ENCODE measurements at regions not wholly inside any gene's neighbourhood (a gene's known extent, or its start where the extent isn't known, plus 50 kb on each side); places are given as distances from the start of the nearest gene placed in this dataset.

GRCh38 chr16:35142809-35143192 lies 1683.4 kb downstream of the TP53TG3F start:
- intact Hi-C loops (cut with micrococcal nuclease; ENCODE audit: unreplicated experiment), result no loop called here
- H3K27ac ChIP-seq (ENCODE audit: low read depth, low read length, poor library complexity, severe bottlenecking), result no peak overlapping the region
- TF ChIP-seq EZH2 (IDR thresholded peaks at IDR 0.05; ENCODE audit: borderline replicate concordance, low read depth, low read length, poor library complexity, severe bottlenecking) (no peak), CTCF (conservative IDR thresholded peaks at IDR 0.05; ENCODE audit: low read depth, low read length) (no peak)
- BruUV-seq (replicated peaks), result no TSS peak
- H3K27me3 ChIP-seq (replicated peaks; ENCODE audit: insufficient read depth, low read depth, low read length, poor library complexity), result no peaks in the 10 kb centered on the region
- CTCF ChIA-PET, result no interaction called here
- H3K4me1 ChIP-seq (ENCODE audit: insufficient read depth, low read length, poor library complexity, severe bottlenecking), result no peaks in the 10 kb centered on the region
- H3K9me3 ChIP-seq (ENCODE audit: low read depth, low read length, poor library complexity, severe bottlenecking), result peaks cover 24% of the 10 kb centered on the region
- POLR2A ChIA-PET (ENCODE audit: low non-redundant PET), result no interaction called here
- H3K4me3 ChIP-seq (ENCODE audit: low read depth, low read length, poor library complexity, severe bottlenecking), result no peak overlapping the region
- no peak for DNase-seq (ENCODE audit: low spot score)
- H3K36me3 ChIP-seq (ENCODE audit: insufficient read depth, low read length, poor library complexity, severe bottlenecking), result no peaks in the 10 kb centered on the region

- TF ChIP-seq EZH2 (IDR thresholded peaks at IDR 0.05; ENCODE audit: borderline replicate concordance, low read depth, low read length, poor library complexity, severe bottlenecking) (no peak), CTCF (conservative IDR thresholded peaks at IDR 0.05; ENCODE audit: low read depth, low read length) (no peak)
- no TSS peak for BruUV-seq (replicated peaks)
- Histone ChIP-seq H3K36me3 (ENCODE audit: insufficient read depth, low read length, poor library complexity, severe bottlenecking) (no peaks in the 10 kb centered on the region), H3K27me3 (replicated peaks; ENCODE audit: insufficient read depth, low read depth, low read length, poor library complexity) (no peaks in the 10 kb centered on the region), H3K4me1 (ENCODE audit: insufficient read depth, low read length, poor library complexity, severe bottlenecking) (no peaks in the 10 kb centered on the region), H3K9me3 (ENCODE audit: low read depth, low read length, poor library complexity, severe bottlenecking) (peaks cover 35% of the 10 kb centered on the region), H3K4me3 (ENCODE audit: low read depth, low read length, poor library complexity, severe bottlenecking) (no peak overlapping the region), H3K27ac (ENCODE audit: low read depth, low read length, poor library complexity, severe bottlenecking) (no peak overlapping the region)
- ChIA-PET POLR2A (ENCODE audit: low non-redundant PET) (no interaction called here), CTCF (no interaction called here)
- intact Hi-C loops (cut with micrococcal nuclease; ENCODE audit: unreplicated experiment), result no loop called here
- no peak for DNase-seq (ENCODE audit: low spot score)
These were observed 1685.0 kb downstream of the TP53TG3F start for GRCh38 chr16:35144212-35144932.

DNA sequence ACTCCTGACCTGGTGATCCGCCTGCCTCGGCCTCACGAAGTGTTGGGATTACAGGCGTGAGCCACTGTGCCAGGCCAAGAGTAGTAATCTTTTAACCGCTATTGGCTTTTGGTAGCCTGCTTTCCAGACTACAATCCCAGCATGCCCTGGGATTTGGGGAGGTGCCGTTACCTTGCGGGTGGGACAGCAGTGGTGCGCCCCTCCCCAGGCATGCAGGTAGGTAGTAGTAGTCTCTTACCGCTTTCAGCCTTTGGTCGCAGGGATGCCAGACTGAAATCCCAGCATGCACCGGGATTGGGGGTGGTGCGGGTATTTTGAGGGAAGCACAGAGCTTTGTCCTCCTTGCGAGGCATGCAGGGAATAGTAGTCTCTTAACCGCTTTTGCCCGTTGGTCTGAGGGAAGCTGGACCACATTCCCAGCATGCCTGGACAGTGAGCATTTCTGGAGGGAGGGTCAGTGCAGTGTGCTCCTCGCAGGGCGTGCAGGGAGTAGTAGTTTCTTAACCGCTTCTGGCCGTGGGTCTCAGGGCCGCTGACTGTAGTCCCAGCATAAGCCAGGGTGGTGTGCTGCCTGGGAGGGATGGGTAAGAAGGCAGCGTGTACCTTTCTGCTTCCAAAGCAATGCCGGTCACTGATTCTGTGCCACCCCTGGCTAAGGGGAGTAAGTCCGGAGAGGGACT lies 1686.8 kb downstream of the TP53TG3F start:
- no peak overlapping the region for H3K4me3 ChIP-seq (ENCODE audit: low read depth, low read length, poor library complexity, severe bottlenecking)
- ChIA-PET POLR2A (ENCODE audit: low non-redundant PET) (no interaction called here), CTCF (no interaction called here)
- H3K9me3 ChIP-seq (ENCODE audit: low read depth, low read length, poor library complexity, severe bottlenecking), result peaks cover 53% of the 10 kb centered on the region
- no peaks in the 10 kb centered on the region for H3K27me3 ChIP-seq (replicated peaks; ENCODE audit: insufficient read depth, low read depth, low read length, poor library complexity)
- no TSS peak for BruUV-seq (replicated peaks)
- intact Hi-C loops (cut with micrococcal nuclease; ENCODE audit: unreplicated experiment), result no loop called here
- DNase-seq (ENCODE audit: low spot score), result no peak
- no peaks in the 10 kb centered on the region for H3K36me3 ChIP-seq (ENCODE audit: insufficient read depth, low read length, poor library complexity, severe bottlenecking)
- no peak overlapping the region for H3K27ac ChIP-seq (ENCODE audit: low read depth, low read length, poor library complexity, severe bottlenecking)
- no peak for TF ChIP-seq EZH2 (IDR thresholded peaks at IDR 0.05; ENCODE audit: borderline replicate concordance, low read depth, low read length, poor library complexity, severe bottlenecking)
- no peak for TF ChIP-seq CTCF (conservative IDR thresholded peaks at IDR 0.05; ENCODE audit: low read depth, low read length)
- no peaks in the 10 kb centered on the region for H3K4me1 ChIP-seq (ENCODE audit: insufficient read depth, low read length, poor library complexity, severe bottlenecking)
